Liver (tissue), 8 donors: ENCODE measurements at regions not wholly inside any gene's neighbourhood (a gene's known extent, or its start where the extent isn't known, plus 50 kb on each side); places are given as distances from the start of the nearest gene placed in this dataset.

Experiments used
- DNase-seq: peaks from one replicate; pipeline ENCODE4 v3.0.0-alpha.2; 2017; ENCODE audit warnings: low spot score
- H3K27ac ChIP-seq, 2 donors: one replicate each; pipeline ENCODE4 v1.7.0; 2013; ENCODE audit warnings: inconsistent platforms in 2 of 2, low read length in 2 of 2, control low read depth in 1 of 2, low read depth in 1 of 2, mild to moderate bottlenecking in 1 of 2
- H3K27me3 ChIP-seq, 4 donors: one replicate each; pipeline versions ENCODE4 v1.6.1 to v1.7.0; 2013; ENCODE audit warnings: low read length in 3 of 4, inconsistent platforms in 1 of 4, mild to moderate bottlenecking in 1 of 4, moderate library complexity in 1 of 4; ENCODE audit not compliant: control insufficient read depth in 4 of 4, insufficient read depth in 4 of 4
- H3K36me3 ChIP-seq, 4 donors: one replicate each; pipeline versions ENCODE4 v1.6.1 to v1.7.0; 2013; ENCODE audit warnings: low read length in 3 of 4, mild to moderate bottlenecking in 3 of 4, low read depth in 1 of 4, moderate library complexity in 1 of 4; ENCODE audit not compliant: control insufficient read depth in 4 of 4, insufficient read depth in 3 of 4
- H3K4me1 ChIP-seq, 4 donors: one replicate each; pipeline versions ENCODE4 v1.6.1 to v1.7.0; 2013; ENCODE audit warnings: low read length in 3 of 4, mild to moderate bottlenecking in 3 of 4, moderate library complexity in 1 of 4; ENCODE audit not compliant: control insufficient read depth in 4 of 4, insufficient read depth in 4 of 4
- H3K4me3 ChIP-seq, 3 donors: one replicate each; pipeline versions ENCODE4 v1.6.1 to v1.7.0; 2013; ENCODE audit warnings: low read length in 3 of 3, control low read depth in 1 of 3, low read depth in 1 of 3, mild to moderate bottlenecking in 1 of 3
- H3K9ac ChIP-seq, 2 donors: one replicate each; pipeline ENCODE4 v1.7.0; 2013; ENCODE audit warnings: low read length in 2 of 2, mild to moderate bottlenecking in 2 of 2, moderate library complexity in 2 of 2, control low read depth in 1 of 2, low read depth in 1 of 2
- H3K9me3 ChIP-seq, 4 donors: one replicate each; pipeline versions ENCODE4 v1.6.1 to v1.7.0; 2013; ENCODE audit warnings: low read length in 3 of 4; ENCODE audit not compliant: control insufficient read depth in 4 of 4
- ATF3 ChIP-seq: IDR thresholded peaks from 2 replicates; pipeline ENCODE4 v1.6.1; 2016; ENCODE audit warnings: antibody characterized with exemption
- CTCF ChIP-seq: fragments of 150-350 bp; IDR thresholded peaks from 2 replicates; pipeline ENCODE4 v1.5.1; 2017; ENCODE audit warnings: improper control_type of control experiment, low read depth, low read length; ENCODE audit not compliant: missing input control
- EGR1 ChIP-seq, 2 donors: IDR thresholded peaks; 2 replicates each; pipeline ENCODE4 v1.6.1; 2016 to 2018; ENCODE audit warnings: antibody characterized with exemption in 2 of 2, low read depth in 2 of 2
- FOXA1 ChIP-seq: IDR thresholded peaks from 2 replicates; pipeline ENCODE4 v1.6.1; 2016; ENCODE audit warnings: antibody characterized with exemption
- FOXA2 ChIP-seq: IDR thresholded peaks from 2 replicates; pipeline ENCODE4 v1.6.1; 2016; ENCODE audit warnings: antibody characterized with exemption
- GABPA ChIP-seq, 2 donors: IDR thresholded peaks in 1 of 2; conservative IDR thresholded peaks in 1 of 2; 2 replicates each; pipeline ENCODE4 v1.6.1; 2016; ENCODE audit warnings: antibody characterized with exemption in 2 of 2, mild to moderate bottlenecking in 1 of 2, moderate library complexity in 1 of 2
- HNF4A ChIP-seq, 2 donors: conservative IDR thresholded peaks; 2 replicates each; pipeline ENCODE4 v1.6.1; 2016; ENCODE audit warnings: antibody characterized with exemption in 2 of 2, mild to moderate bottlenecking in 2 of 2
- HNF4G ChIP-seq: IDR thresholded peaks from 2 replicates; pipeline ENCODE4 v1.6.1; 2016; ENCODE audit warnings: antibody characterized with exemption
- JUND ChIP-seq, 2 donors: IDR thresholded peaks; 2 replicates each; pipeline ENCODE4 v1.6.1; 2016; ENCODE audit warnings: antibody characterized with exemption in 2 of 2
- MAX ChIP-seq: IDR thresholded peaks from 2 replicates; pipeline ENCODE4 v1.6.1; 2016; ENCODE audit warnings: antibody characterized with exemption
- NR2F2 ChIP-seq: IDR thresholded peaks from 2 replicates; pipeline ENCODE4 v1.6.1; 2016; ENCODE audit warnings: antibody characterized with exemption
- RAD21 ChIP-seq, 2 donors: IDR thresholded peaks; 2 replicates each; pipeline ENCODE4 v1.6.1; 2016; ENCODE audit warnings: antibody characterized with exemption in 2 of 2, mild to moderate bottlenecking in 2 of 2
- REST ChIP-seq: IDR thresholded peaks from 2 replicates; pipeline ENCODE4 v1.6.1; 2016; ENCODE audit warnings: antibody characterized with exemption, mild to moderate bottlenecking
- RXRA ChIP-seq, 2 donors: IDR thresholded peaks; 2 replicates each; pipeline ENCODE4 v1.6.1; 2017 to 2018; ENCODE audit warnings: antibody characterized with exemption in 2 of 2, mild to moderate bottlenecking in 1 of 2
- SP1 ChIP-seq: IDR thresholded peaks from 2 replicates; pipeline ENCODE4 v1.6.1; 2018; ENCODE audit warnings: antibody characterized with exemption, mild to moderate bottlenecking
- TAF1 ChIP-seq: conservative IDR thresholded peaks from 2 replicates; pipeline ENCODE4 v1.6.1; 2016; ENCODE audit warnings: antibody characterized with exemption, mild to moderate bottlenecking
- YY1 ChIP-seq: IDR thresholded peaks from 2 replicates; pipeline ENCODE4 v1.6.1; 2016; ENCODE audit warnings: antibody characterized with exemption, mild to moderate bottlenecking
- ZBTB33 ChIP-seq: IDR thresholded peaks from 2 replicates; pipeline ENCODE4 v1.6.1; 2016; ENCODE audit warnings: antibody characterized with exemption
- WGBS: extraction: QIAGEN DNeasy Blood & Tissue Kit; methylation state at CpG from one replicate; pipeline ENCODE4 v1.1.7; 2013; 5-methylcytosine and 5-hydroxymethylcytosine counted together
- donor health status: healthy.
- donor health status: healthy.
- donor health status: healthy.
- donor health status: healthy.
- donor health status: healthy.

- Histone ChIP-seq H3K9ac (no peak overlapping the region), H3K27ac (no peak overlapping the region), H3K4me1 (peaks cover 0 to 4% (median 0%) of the 10 kb centered on the region in 4 donors), H3K36me3 (no peaks in the 10 kb centered on the region), H3K9me3 (no peaks in the 10 kb centered on the region), H3K27me3 (no peaks in the 10 kb centered on the region), H3K4me3 (no peak overlapping the region)
- no peak for DNase-seq
- TF ChIP-seq YY1, result no peak
- TF ChIP-seq TAF1, result no peak
- no peak for TF ChIP-seq GABPA (IDR thresholded peaks at IDR 0.05 in 1 of 2, conservative IDR thresholded peaks at IDR 0.05 in 1 of 2)
- no peak for TF ChIP-seq MAX
- no peak for TF ChIP-seq CTCF
- no peak for TF ChIP-seq ATF3
- no peak for TF ChIP-seq EGR1 (IDR thresholded peaks at IDR 0.05; ENCODE audit: low read depth in 2 of 2)
- TF ChIP-seq REST, result no peak
- TF ChIP-seq HNF4A (conservative IDR thresholded peaks at IDR 0.05), result no peak
- TF ChIP-seq RXRA (IDR thresholded peaks at IDR 0.05), result no peak
- TF ChIP-seq NR2F2, result no peak
- TF ChIP-seq SP1, result no peak
- TF ChIP-seq ZBTB33, result no peak
- TF ChIP-seq RAD21 (IDR thresholded peaks at IDR 0.05), result no peak
- no peak for TF ChIP-seq JUND (IDR thresholded peaks at IDR 0.05)
- TF ChIP-seq FOXA1, result no peak
- no peak for TF ChIP-seq FOXA2
- no peak for TF ChIP-seq HNF4G
- 92% methylated on average over 2 of the region's 2 CpGs for WGBS
Observed at GRCh38 chr3:98697225-98697624, 65.9 kb upstream of the ST3GAL6 start.

- H3K36me3 ChIP-seq, result no peaks in the 10 kb centered on the region
- no peaks in the 10 kb centered on the region for H3K4me1 ChIP-seq
- no peak overlapping the region for H3K9ac ChIP-seq
- 85% methylated on average over 2 of the region's 2 CpGs for WGBS
- H3K9me3 ChIP-seq, result no peaks in the 10 kb centered on the region
- no peak overlapping the region for H3K27ac ChIP-seq
- no peak for DNase-seq
- H3K27me3 ChIP-seq, result no peaks in the 10 kb centered on the region
- H3K4me3 ChIP-seq, result no peak overlapping the region
- TF ChIP-seq ZBTB33, result no peak
- TF ChIP-seq YY1, result no peak
- TF ChIP-seq FOXA1, result no peak
- no peak for TF ChIP-seq HNF4G
- no peak for TF ChIP-seq JUND (IDR thresholded peaks at IDR 0.05)
- TF ChIP-seq FOXA2, result no peak
- TF ChIP-seq MAX, result no peak
- no peak for TF ChIP-seq HNF4A (conservative IDR thresholded peaks at IDR 0.05)
- TF ChIP-seq CTCF, result no peak
- TF ChIP-seq NR2F2, result no peak
Observed at GRCh38 chr3:98699132-98699531, 64.0 kb upstream of the ST3GAL6 start.
